KMS-11 (cell line): ENCODE measurements at regions not wholly inside any gene's neighbourhood (a gene's known extent, or its start where the extent isn't known, plus 50 kb on each side); places are given as distances from the start of the nearest gene placed in this dataset.

Experiments
- H2AFZ ChIP-seq: fragments of 200-600 bp; sonication (generic); 2 replicates; pipeline ENCODE4 v1.6.1; 2016; ENCODE audit warnings: antibody characterized with exemption, mixed run types, low read depth
- H3K27ac ChIP-seq: fragments of 200-600 bp; sonication (generic); 2 replicates; pipeline ENCODE4 v1.6.1; 2016; ENCODE audit warnings: mild to moderate bottlenecking, mixed run types
- H3K27me3 ChIP-seq: fragments of 200-600 bp; sonication (generic); 2 replicates; pipeline ENCODE4 v1.6.1; 2017; ENCODE audit warnings: mild to moderate bottlenecking, low read depth, mixed run types, moderate library complexity; ENCODE audit not compliant: insufficient read depth
- H3K36me3 ChIP-seq: fragments of 200-600 bp; sonication (generic); 2 replicates; pipeline ENCODE4 v1.6.1; 2017; ENCODE audit warnings: mild to moderate bottlenecking, mixed run types; ENCODE audit not compliant: insufficient read depth
- H3K4me1 ChIP-seq: fragments of 200-600 bp; sonication (generic); 2 replicates; pipeline ENCODE4 v1.6.1; 2016; ENCODE audit warnings: mild to moderate bottlenecking, low read depth, mixed run types; ENCODE audit not compliant: poor library complexity, severe bottlenecking
- H3K4me2 ChIP-seq: fragments of 200-600 bp; sonication (generic); 2 replicates; pipeline ENCODE4 v1.7.0; 2016; ENCODE audit warnings: mild to moderate bottlenecking, mixed run types
- H3K4me3 ChIP-seq: fragments of 200-600 bp; sonication (generic); IDR thresholded peaks from 2 replicates; pipeline ENCODE4 v1.6.1; 2017; ENCODE audit warnings: low read depth, low read length, mixed read lengths; ENCODE audit not compliant: insufficient read depth
- H3K79me2 ChIP-seq: fragments of 200-600 bp; sonication (generic); 2 replicates; pipeline ENCODE4 v1.6.1; 2016; ENCODE audit warnings: low read depth, mixed run types; ENCODE audit not compliant: insufficient read depth
- H3K9ac ChIP-seq: fragments of 200-600 bp; sonication (generic); 2 replicates; pipeline ENCODE4 v1.6.1; 2016; ENCODE audit warnings: mild to moderate bottlenecking, mixed run types
- H4K20me1 ChIP-seq: fragments of 200-600 bp; sonication (generic); 2 replicates; pipeline ENCODE4 v1.6.1; 2016; ENCODE audit warnings: mild to moderate bottlenecking, mixed run types; ENCODE audit not compliant: insufficient read depth
- CTCF ChIP-seq: fragments of 200-600 bp; sonication (generic); conservative IDR thresholded peaks from 2 replicates; pipeline ENCODE4 v1.6.1; 2017; ENCODE audit warnings: low read depth, mild to moderate bottlenecking, antibody characterized with exemption, low read length, moderate library complexity, mixed read lengths

GRCh38 chr2:56898986-56899385 is 715.2 kb downstream of the CCDC85A start:
- no peak for TF ChIP-seq CTCF
- H3K9ac ChIP-seq = no peak overlapping the region
- no peak overlapping the region for H3K4me2 ChIP-seq
- no peak overlapping the region for H3K4me3 ChIP-seq
- H2AFZ ChIP-seq = no peak overlapping the region
- H4K20me1 ChIP-seq = no peaks in the 10 kb centered on the region
- no peaks in the 10 kb centered on the region for H3K27me3 ChIP-seq
- no peak overlapping the region for H3K27ac ChIP-seq
- H3K36me3 ChIP-seq = no peaks in the 10 kb centered on the region
- H3K79me2 ChIP-seq = no peaks in the 10 kb centered on the region
- no peaks in the 10 kb centered on the region for H3K4me1 ChIP-seq

- Histone ChIP-seq H3K4me1 (no peaks in the 10 kb centered on the region), H4K20me1 (no peaks in the 10 kb centered on the region), H3K27ac (no peak overlapping the region), H3K36me3 (no peaks in the 10 kb centered on the region), H3K4me2 (no peak overlapping the region), H3K79me2 (no peaks in the 10 kb centered on the region), H2AFZ (no peak overlapping the region), H3K4me3 (no peak overlapping the region), H3K27me3 (no peaks in the 10 kb centered on the region), H3K9ac (no peak overlapping the region)
- TF ChIP-seq CTCF = no peak
These were observed 728.7 kb downstream of the CCDC85A start for GRCh38 chr2:56912490-56912889.

GRCh38 chr2:56918790-56919189 is 735.0 kb downstream of the CCDC85A start:
- H3K4me2 ChIP-seq = no peak overlapping the region
- H3K36me3 ChIP-seq = no peaks in the 10 kb centered on the region
- no peak overlapping the region for H3K27ac ChIP-seq
- peaks cover 16% of the 10 kb centered on the region for H3K4me1 ChIP-seq
- H3K27me3 ChIP-seq = no peaks in the 10 kb centered on the region
- no peak for TF ChIP-seq CTCF
- no peak overlapping the region for H3K9ac ChIP-seq
- no peaks in the 10 kb centered on the region for H3K79me2 ChIP-seq
- no peaks in the 10 kb centered on the region for H4K20me1 ChIP-seq
- H2AFZ ChIP-seq = peak overlapping the region; percentile 30; the same call in 1 of the 2 replicates
- H3K4me3 ChIP-seq = no peak overlapping the region

- no peaks in the 10 kb centered on the region for H4K20me1 ChIP-seq
- no peaks in the 10 kb centered on the region for H3K36me3 ChIP-seq
- no peak overlapping the region for H2AFZ ChIP-seq
- H3K4me2 ChIP-seq = no peak overlapping the region
- no peaks in the 10 kb centered on the region for H3K4me1 ChIP-seq
- no peak overlapping the region for H3K9ac ChIP-seq
- no peak overlapping the region for H3K27ac ChIP-seq
- no peak for TF ChIP-seq CTCF
- H3K4me3 ChIP-seq = no peak overlapping the region
- no peaks in the 10 kb centered on the region for H3K79me2 ChIP-seq
- no peaks in the 10 kb centered on the region for H3K27me3 ChIP-seq
These were observed 750.2 kb downstream of the CCDC85A start for GRCh38 chr2:56933976-56934375.
